NCI-H1694 (cell line): ENCODE measurements at regions not wholly inside any gene's neighbourhood (a gene's known extent, or its start where the extent isn't known, plus 50 kb on each side); places are given as distances from the start of the nearest gene placed in this dataset.
A peak's percentile ranks its signal among the peaks of the same experiment; 100 is the strongest.

Source experiments
- DNase-seq: peaks from one replicate; lab custom pipeline; 2025; lab: John Stamatoyannopoulos, UW

- peak; percentile 8 for DNase-seq
Observed at GRCh38 chr11:116505298-116506262, 267.2 kb downstream of the BUD13 start.

- no peak for DNase-seq
Observed at GRCh38 chr11:116504541-116505297, 268.1 kb downstream of the BUD13 start.

DNA sequence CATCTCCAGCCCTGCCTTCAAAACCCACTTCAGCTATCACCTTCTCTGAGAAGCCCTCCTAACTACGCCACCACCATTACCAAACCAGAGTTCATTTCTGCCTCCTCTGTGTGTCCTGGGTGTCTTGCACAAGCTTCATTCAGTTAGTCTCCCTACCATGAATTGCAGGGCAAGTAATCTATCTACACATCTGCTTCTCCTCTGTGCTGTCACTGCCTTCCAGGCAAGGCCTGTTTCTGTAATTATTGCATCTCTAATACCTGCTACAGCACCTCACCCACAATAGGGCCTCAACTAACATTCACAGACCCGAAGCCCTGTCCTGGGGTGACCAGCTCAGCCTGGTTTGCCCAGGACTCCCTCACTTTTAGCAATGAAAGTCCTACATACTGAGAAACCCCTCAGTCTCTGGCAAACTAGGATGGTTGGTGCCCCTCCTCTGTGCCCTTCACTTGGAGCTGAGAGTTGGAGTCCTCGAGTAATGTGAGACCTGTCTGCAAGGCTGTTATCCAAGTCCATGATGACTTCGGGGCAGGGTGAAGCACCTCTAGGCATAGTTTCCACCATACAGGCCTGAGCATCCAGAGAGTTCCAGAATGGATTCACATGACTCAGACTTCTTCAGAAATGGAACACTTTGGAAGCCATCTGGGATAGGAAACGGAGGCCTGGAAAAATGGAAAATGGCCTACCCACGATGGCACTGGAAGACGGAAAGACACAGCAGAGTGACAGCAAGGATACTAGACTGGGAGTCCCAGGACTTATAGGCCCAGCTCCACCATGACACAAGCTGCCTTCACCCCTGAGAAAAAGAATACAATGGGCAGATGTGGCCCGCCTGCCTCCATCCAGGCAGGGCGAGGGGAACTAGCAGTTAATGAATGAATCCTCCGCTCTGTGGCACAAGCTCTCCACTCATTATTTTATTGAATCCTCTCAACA is 269.3 kb downstream of the BUD13 start:
- DNase-seq = no peak

- DNase-seq = no peak
Observed at GRCh38 chr11:116502641-116503061, 270.1 kb downstream of the BUD13 start.

GRCh38 chr11:116501728-116502127 is 271.1 kb downstream of the BUD13 start:
- no peak for DNase-seq

GRCh38 chr11:116500947-116501602 is 271.7 kb downstream of the BUD13 start:
- DNase-seq = no peak

DNA sequence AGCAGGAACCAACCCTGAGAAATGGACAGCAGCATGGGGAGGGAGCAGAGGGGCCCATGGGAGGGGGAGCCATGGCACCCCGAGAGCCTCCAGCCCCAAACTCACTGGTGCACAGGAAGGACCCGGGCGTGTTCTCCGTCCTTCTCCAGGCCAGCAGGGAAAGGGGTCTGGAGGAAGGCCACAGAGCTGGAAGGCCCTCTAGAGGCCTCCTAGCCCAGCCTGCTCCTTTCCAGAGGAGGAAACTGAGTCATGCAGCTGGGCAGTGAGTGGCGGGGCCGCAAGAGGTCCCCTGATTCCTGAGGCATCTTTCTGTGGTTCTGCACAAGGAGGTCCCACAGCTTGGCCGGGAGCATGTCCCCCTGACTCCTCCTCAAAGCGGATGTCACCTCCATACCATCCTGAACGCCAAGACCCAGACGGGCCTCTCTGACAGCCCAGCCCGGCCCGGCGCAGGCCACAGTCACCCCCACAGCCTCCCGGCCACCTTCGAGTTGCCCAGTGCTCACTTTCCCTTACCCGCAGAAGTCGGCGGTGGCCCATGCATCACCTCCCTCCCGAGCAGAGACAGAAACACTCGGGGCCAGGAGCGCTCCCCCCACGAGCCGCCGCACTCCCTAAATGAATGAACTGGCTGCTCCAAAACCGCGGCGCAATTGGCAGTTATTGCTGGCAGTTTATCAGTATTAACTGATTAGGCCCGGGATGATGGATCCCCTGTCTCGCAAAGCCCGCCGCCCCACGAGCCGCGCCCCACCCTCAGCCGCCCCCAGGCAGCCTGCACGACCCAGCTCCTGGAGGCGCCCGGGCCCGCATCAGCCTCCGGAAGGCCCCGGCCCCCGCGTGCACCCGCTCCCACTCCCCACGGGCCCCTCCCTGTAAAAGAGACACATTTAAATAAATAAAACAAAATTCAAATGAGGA is 272.5 kb downstream of the BUD13 start:
- no peak for DNase-seq

DNA sequence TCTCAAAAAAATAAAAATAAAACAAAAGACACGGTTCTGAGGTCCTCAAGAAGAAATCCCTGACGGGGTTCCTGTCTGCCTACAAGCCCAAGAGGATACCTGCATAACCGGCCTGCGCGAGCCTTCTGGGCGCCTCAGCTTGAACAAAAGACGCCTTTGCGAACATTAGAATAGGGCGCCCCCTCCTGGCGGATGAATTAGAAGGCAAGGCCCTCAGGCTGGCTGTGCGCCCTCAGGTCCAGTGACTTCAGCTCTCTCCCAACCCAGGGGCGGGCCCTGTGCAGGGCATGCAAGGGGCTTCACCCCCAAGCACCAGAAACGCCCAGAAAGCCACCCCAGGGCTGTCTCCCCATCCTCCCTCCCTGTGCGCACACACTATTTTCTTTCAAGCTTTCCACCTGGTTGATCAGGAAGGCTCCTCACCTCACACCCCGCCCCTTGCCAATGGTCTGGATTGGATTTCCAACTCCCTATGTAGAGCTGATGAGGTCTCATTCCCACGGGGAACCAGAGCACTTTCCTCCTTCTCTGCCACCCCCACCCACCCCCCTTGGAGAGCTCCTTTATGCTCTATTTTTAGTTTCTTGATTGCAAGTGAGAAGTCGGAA is 273.3 kb downstream of the BUD13 start:
- DNase-seq = no peak

GRCh38 chr11:116498161-116498560 is 274.6 kb downstream of the BUD13 start:
- DNase-seq = no peak

DNA sequence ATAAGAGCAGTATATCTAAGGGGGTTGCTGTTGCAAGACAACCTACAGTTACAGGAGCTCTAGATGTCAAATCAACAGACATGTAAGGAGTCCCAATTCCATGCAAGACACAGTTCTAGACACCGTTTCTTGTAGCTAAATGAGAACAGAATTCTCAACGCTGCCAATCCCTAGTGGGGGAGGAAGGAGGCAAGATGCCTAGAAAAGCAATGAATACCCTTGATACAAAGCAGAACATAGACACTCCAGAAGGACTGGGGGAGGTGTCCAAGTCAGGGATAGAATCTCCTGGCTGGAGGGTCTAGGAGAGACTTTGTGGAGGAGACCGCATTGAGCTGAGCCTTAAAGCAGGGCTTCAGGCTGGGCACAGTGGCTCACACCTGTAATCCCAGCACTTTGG is 280.2 kb downstream of the BUD13 start:
- no peak for DNase-seq

DNA sequence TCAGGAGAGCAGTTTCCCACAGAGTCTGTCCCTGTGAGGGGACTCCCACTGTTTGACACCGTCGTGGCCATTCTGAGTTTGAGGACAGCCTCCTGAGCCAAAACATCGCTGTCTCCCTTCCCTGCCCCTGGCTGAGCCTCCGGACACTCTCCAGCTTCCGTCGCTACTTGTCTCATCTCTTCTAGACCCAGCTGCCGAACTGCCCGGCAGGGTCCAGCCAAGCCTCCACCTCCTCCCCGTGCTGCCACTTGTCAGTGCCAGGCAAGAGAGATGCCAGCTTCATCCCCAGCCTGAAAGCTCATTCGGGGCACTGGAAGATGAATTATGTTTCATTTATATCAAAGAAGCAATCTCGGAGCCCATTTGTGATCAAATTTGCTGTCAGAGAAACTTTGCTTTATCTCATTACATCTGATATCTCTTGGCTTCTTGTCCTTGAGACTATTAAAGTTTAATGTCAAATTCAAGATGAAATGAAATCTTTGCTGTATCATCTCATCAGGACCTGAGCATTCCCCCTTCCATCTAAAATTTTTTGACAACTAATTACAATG is 283.9 kb downstream of the BUD13 start:
- no peak for DNase-seq

GRCh38 chr11:116485425-116485824 is 287.4 kb downstream of the BUD13 start:
- no peak for DNase-seq

DNA sequence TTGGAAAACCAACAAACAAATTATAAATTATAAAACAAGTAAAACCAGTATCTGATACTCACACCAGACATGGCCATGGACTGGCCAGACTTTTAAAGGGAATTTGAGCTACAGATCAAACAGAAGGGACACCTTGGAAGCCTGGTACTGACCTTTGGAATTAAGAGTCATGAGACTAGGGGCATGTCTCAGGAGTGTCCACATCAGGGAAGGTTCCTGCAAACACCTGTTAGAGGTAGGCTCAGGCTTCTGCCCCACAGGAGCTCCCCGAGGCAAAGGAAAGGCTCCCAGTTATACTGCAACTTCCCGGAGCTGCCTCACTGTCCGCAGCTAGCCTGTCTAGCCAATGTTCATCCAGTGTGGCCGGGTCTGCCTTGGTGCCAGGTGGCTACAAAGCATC is 290.1 kb downstream of the BUD13 start:
- DNase-seq = no peak

- no peak for DNase-seq
Observed at GRCh38 chr11:116481126-116481675, 291.6 kb downstream of the BUD13 start.

GRCh38 chr11:116478669-116479668 is 293.8 kb downstream of the BUD13 start:
- DNase-seq = no peak

- DNase-seq = no peak
Observed at GRCh38 chr11:116478205-116478604, 294.6 kb downstream of the BUD13 start.

DNA sequence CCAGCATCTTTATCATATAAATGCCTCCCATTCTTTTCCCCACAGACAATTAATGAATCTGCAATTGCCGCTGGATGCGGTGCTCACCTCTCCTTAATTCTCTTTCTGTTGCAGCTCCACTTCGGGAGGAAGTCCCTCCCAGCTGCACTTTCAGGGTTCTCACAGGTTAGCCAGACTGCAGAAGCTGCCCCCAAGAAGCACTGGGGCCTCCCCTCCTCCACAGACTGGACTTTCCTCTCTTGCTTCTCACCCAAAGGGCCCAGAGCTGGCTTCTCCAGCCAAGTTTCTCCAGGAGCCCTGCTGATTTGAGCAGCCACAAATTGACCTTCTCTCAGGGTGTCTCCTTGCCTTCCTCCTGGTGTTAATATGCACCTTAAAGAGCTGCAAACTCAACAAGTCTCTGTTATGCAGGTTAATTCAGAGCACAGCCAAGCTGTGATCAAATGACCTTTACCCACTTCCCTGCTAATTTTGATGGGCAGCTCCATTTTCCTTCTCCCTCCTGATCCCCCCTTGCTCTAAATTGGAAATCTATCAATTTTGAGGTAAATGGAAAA is 298.9 kb downstream of the BUD13 start:
- no peak for DNase-seq
